Mesendoderm (in vitro differentiated cells): ENCODE measurements at regions not wholly inside any gene's neighbourhood (a gene's known extent, or its start where the extent isn't known, plus 50 kb on each side); places are given as distances from the start of the nearest gene placed in this dataset.

ENCODE experiments used
- DNase-seq: peaks from one replicate; pipeline ENCODE4 v3.0.0; 2013
- H2AK5ac ChIP-seq: 2 replicates; pipeline ENCODE4 v1.6.1; 2013; ENCODE audit warnings: low read length, inconsistent platforms
- H2BK120ac ChIP-seq: 2 replicates; pipeline ENCODE4 v1.6.1; 2013; ENCODE audit warnings: low read depth, mild to moderate bottlenecking, low read length, moderate library complexity, mixed read lengths
- H2BK15ac ChIP-seq: replicated peaks from 2 replicates; pipeline ENCODE4 v1.6.1; 2013; ENCODE audit warnings: low read depth, mild to moderate bottlenecking, moderate library complexity
- H2BK5ac ChIP-seq: 2 replicates; pipeline ENCODE4 v1.6.1; 2013; ENCODE audit warnings: low read length, inconsistent platforms
- H3K18ac ChIP-seq: 2 replicates; pipeline ENCODE4 v1.6.1; 2013; ENCODE audit warnings: mild to moderate bottlenecking, low read length, mixed read lengths
- H3K23ac ChIP-seq: one replicate; pipeline ENCODE4 v1.6.1; 2013; ENCODE audit warnings: low read length
- H3K27ac ChIP-seq: 2 replicates; pipeline ENCODE4 v1.5.1; 2013; ENCODE audit warnings: low read depth, mild to moderate bottlenecking, inconsistent platforms, low read length, moderate library complexity
- H3K27me3 ChIP-seq: 2 replicates; pipeline ENCODE4 v1.6.1; 2013; ENCODE audit warnings: low read length, control low read depth, mild to moderate bottlenecking, inconsistent platforms; ENCODE audit not compliant: insufficient read depth, poor library complexity
- H3K36me3 ChIP-seq: 2 replicates; pipeline ENCODE4 v1.6.1; 2013; ENCODE audit warnings: low read length, inconsistent platforms; ENCODE audit not compliant: control insufficient read depth, insufficient read depth
- H3K4ac ChIP-seq: one replicate; pipeline ENCODE4 v1.6.1; 2013; ENCODE audit warnings: low read depth, mild to moderate bottlenecking, low read length, moderate library complexity
- H3K4me1 ChIP-seq: 2 replicates; pipeline ENCODE4 v1.6.1; 2013; ENCODE audit warnings: low read depth, low read length, inconsistent platforms; ENCODE audit not compliant: control insufficient read depth
- H3K4me2 ChIP-seq: 2 replicates; pipeline ENCODE4 v1.6.1; 2013; ENCODE audit warnings: low read length
- H3K4me3 ChIP-seq: 2 replicates; pipeline ENCODE4 v1.5.1; 2013; ENCODE audit warnings: mild to moderate bottlenecking, low read length
- H3K56ac ChIP-seq: one replicate; pipeline ENCODE4 v1.6.1; 2013; ENCODE audit warnings: low read length
- H3K79me1 ChIP-seq: 2 replicates; pipeline ENCODE4 v1.6.1; 2013; ENCODE audit warnings: low read length, inconsistent platforms
- H3K79me2 ChIP-seq: 2 replicates; pipeline ENCODE4 v1.6.1; 2013; ENCODE audit warnings: mild to moderate bottlenecking, low read length; ENCODE audit not compliant: control insufficient read depth, insufficient read depth
- H3K9ac ChIP-seq: 2 replicates; pipeline ENCODE4 v1.6.1; 2013; ENCODE audit warnings: low read length, inconsistent platforms
- H4K5ac ChIP-seq: one replicate; pipeline ENCODE4 v1.6.1; 2013; ENCODE audit warnings: low read length
- H4K8ac ChIP-seq: one replicate; pipeline ENCODE4 v1.6.1; 2013; ENCODE audit warnings: low read depth, mild to moderate bottlenecking, control low read depth, low read length, moderate library complexity
- WGBS: extraction: QIAGEN DNeasy Blood & Tissue Kit; methylation state at CpG from one replicate; pipeline ENCODE4 v1.1.7; 2013; ENCODE audit warnings: low lambda C conversion rate, missing lambda C conversion rate; ENCODE audit not compliant: insufficient coverage; ENCODE audit errors: extremely low coverage; 5-methylcytosine and 5-hydroxymethylcytosine counted together

GRCh38 chr6:163712566-163712961 lies 298.0 kb downstream of the QKI start:
- Histone ChIP-seq H4K5ac (no peak overlapping the region), H3K79me2 (no peaks in the 10 kb centered on the region), H3K36me3 (no peaks in the 10 kb centered on the region), H3K4me3 (no peak overlapping the region), H3K4me1 (no peaks in the 10 kb centered on the region), H3K79me1 (no peaks in the 10 kb centered on the region), H3K4ac (no peak overlapping the region), H3K27ac (no peak overlapping the region), H2BK15ac (no peak overlapping the region), H4K8ac (no peak overlapping the region), H3K23ac (no peak overlapping the region), H3K4me2 (no peak overlapping the region), H3K18ac (no peak overlapping the region), H3K9ac (no peak overlapping the region), H2BK120ac (no peak overlapping the region), H2AK5ac (no peak overlapping the region), H2BK5ac (no peak overlapping the region), H3K27me3 (no peaks in the 10 kb centered on the region), H3K56ac (no peak overlapping the region)
- no peak for DNase-seq
- WGBS = no CpG with 5 or more reads among the region's 8 CpGs

DNA sequence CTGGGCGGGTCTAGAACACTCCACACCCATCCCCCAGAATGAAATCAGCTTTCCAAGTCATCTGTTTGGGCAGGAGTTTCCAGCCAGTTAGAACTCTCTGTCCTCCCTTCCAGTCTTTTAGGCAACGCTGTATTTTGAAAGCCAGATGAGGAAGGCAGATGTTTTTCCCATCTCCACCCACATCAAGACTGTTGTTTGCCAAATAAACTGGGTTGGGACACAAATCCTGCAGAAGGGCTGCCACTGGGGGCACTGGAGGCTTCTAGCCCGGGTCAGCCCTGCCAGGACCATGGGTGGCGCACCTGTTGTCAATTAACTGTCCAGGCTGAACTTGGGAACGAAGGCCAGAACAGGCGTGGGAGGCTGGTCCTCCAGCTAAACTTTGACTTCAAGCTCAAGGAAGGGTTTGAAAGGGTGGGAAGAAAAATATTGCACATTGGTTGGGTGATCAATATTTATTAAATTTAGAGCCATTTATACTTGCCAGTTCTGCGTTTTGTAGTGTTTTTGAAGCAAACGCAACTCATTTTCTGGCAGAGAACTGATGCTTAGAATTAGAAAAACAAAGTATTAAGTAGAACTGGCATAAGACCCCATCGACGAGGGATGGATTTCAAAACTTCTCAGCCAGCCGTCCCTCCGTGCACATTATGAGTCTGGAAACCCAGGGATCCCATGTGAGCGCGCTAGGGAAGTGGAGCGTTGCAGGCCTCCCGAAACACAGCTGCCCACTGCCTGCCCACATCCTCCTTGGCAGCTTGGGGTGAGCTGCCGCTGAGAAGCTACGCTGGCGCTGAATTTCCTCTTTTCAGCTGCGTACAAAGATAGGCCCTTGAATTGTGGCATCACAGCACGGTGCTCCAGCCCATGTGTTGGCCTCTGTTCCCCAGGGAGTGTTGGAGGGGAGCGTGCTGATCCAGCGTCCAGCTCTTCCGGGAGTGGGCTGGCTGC lies 297.4 kb downstream of the QKI start:
- Histone ChIP-seq H3K4me3 (no peak overlapping the region), H3K9ac (no peak overlapping the region), H3K56ac (no peak overlapping the region), H4K8ac (no peak overlapping the region), H2BK15ac (no peak overlapping the region), H3K23ac (no peak overlapping the region), H3K27ac (no peak overlapping the region), H2BK120ac (no peak overlapping the region), H3K79me1 (no peaks in the 10 kb centered on the region), H3K4ac (no peak overlapping the region), H3K36me3 (no peaks in the 10 kb centered on the region), H3K4me1 (no peaks in the 10 kb centered on the region), H3K27me3 (no peaks in the 10 kb centered on the region), H3K79me2 (no peaks in the 10 kb centered on the region), H2BK5ac (no peak overlapping the region), H2AK5ac (no peak overlapping the region), H3K4me2 (no peak overlapping the region), H4K5ac (no peak overlapping the region), H3K18ac (no peak overlapping the region)
- WGBS = no CpG with 5 or more reads among the region's 24 CpGs
- peak; percentile 13 for DNase-seq

- Histone ChIP-seq H3K36me3 (no peaks in the 10 kb centered on the region), H2AK5ac (no peak overlapping the region), H3K23ac (no peak overlapping the region)
These were observed 296.3 kb downstream of the QKI start for GRCh38 chr6:163710532-163711470.

GRCh38 chr6:163709693-163710092 lies 295.2 kb downstream of the QKI start:
- no peak overlapping the region for H4K8ac ChIP-seq
- no peak overlapping the region for H3K18ac ChIP-seq
- H3K79me1 ChIP-seq = no peaks in the 10 kb centered on the region
- H3K4ac ChIP-seq = no peak overlapping the region
- H3K4me1 ChIP-seq = no peaks in the 10 kb centered on the region
- no peak overlapping the region for H3K4me2 ChIP-seq
- H3K36me3 ChIP-seq = no peaks in the 10 kb centered on the region
- H3K56ac ChIP-seq = no peak overlapping the region
- no peak overlapping the region for H2BK120ac ChIP-seq
- no peak overlapping the region for H3K23ac ChIP-seq
- H2BK5ac ChIP-seq = no peak overlapping the region
- H3K9ac ChIP-seq = no peak overlapping the region
- no peaks in the 10 kb centered on the region for H3K79me2 ChIP-seq
- no peak overlapping the region for H2BK15ac ChIP-seq
- no peak overlapping the region for H2AK5ac ChIP-seq
- no peak overlapping the region for H3K4me3 ChIP-seq
- no peak for DNase-seq
- WGBS = no CpG with 5 or more reads among the region's 3 CpGs
- no peak overlapping the region for H4K5ac ChIP-seq
- no peak overlapping the region for H3K27ac ChIP-seq
- no peaks in the 10 kb centered on the region for H3K27me3 ChIP-seq

More at GRCh38 chr6:163710532-163711470, 296.3 kb downstream of the QKI start:
- no peak overlapping the region for H2BK15ac ChIP-seq
- H3K4me2 ChIP-seq = no peak overlapping the region
- no peak overlapping the region for H3K4ac ChIP-seq
- H3K27me3 ChIP-seq = no peaks in the 10 kb centered on the region
- no peak overlapping the region for H4K5ac ChIP-seq
- no peak for DNase-seq
- H4K8ac ChIP-seq = no peak overlapping the region
- H3K4me3 ChIP-seq = no peak overlapping the region
- H3K4me1 ChIP-seq = no peaks in the 10 kb centered on the region
- no peaks in the 10 kb centered on the region for H3K79me2 ChIP-seq
- no peak overlapping the region for H2BK5ac ChIP-seq
- no peak overlapping the region for H3K18ac ChIP-seq
- no CpG with 5 or more reads among the region's 13 CpGs for whole genome bisulfite sequencing
- no peak overlapping the region for H2BK120ac ChIP-seq
- no peak overlapping the region for H3K27ac ChIP-seq
- no peaks in the 10 kb centered on the region for H3K79me1 ChIP-seq
- no peak overlapping the region for H3K56ac ChIP-seq
- H3K9ac ChIP-seq = no peak overlapping the region

DNA sequence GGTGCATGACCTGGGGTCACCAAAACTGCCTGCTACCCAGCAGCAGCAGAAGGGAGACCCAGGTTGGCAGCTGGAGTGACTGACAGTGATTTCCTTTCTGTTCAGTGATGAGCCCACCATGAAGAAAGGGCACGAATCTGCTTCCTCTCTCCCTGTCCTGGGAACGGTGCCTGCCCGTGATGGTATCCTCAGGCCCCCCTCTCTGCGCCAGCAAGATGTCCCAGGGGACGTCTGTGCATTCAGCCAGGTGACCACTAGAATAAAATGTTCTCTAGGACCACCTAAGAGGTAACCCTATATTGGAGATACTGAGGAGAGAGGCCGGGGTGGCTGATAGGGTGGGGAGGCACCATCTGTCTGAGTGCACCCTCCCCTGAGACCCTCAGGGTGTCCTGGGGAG lies 294.7 kb downstream of the QKI start:
- H4K8ac ChIP-seq = no peak overlapping the region
- H3K4me1 ChIP-seq = no peaks in the 10 kb centered on the region
- H2BK15ac ChIP-seq = no peak overlapping the region
- H3K27me3 ChIP-seq = no peaks in the 10 kb centered on the region
- H3K79me1 ChIP-seq = no peaks in the 10 kb centered on the region
- no peak overlapping the region for H3K18ac ChIP-seq
- no peak overlapping the region for H2BK120ac ChIP-seq
- no peaks in the 10 kb centered on the region for H3K79me2 ChIP-seq
- H3K36me3 ChIP-seq = no peaks in the 10 kb centered on the region
- no peak overlapping the region for H3K4me2 ChIP-seq
- no peak for DNase-seq
- H3K9ac ChIP-seq = no peak overlapping the region
- no CpG with 5 or more reads among the region's 6 CpGs for WGBS
- H2AK5ac ChIP-seq = no peak overlapping the region
- H3K4ac ChIP-seq = no peak overlapping the region
- H3K4me3 ChIP-seq = no peak overlapping the region
- no peak overlapping the region for H2BK5ac ChIP-seq
- no peak overlapping the region for H3K56ac ChIP-seq
- no peak overlapping the region for H4K5ac ChIP-seq
- H3K27ac ChIP-seq = no peak overlapping the region
- H3K23ac ChIP-seq = no peak overlapping the region
